ENCODE measurements at regions not wholly inside any gene's neighbourhood (a gene's known extent, or its start where the extent isn't known, plus 50 kb on each side); places are given as distances from the start of the nearest gene placed in this dataset.

GRCh38 chr18:61085036-61085435, 248.2 kb upstream of the CDH20 start:
- Mint-ChIP-seq H3K9me3 (ENCODE audit: unreplicated experiment) (no peaks in the 10 kb centered on the region), H3K4me1 (ENCODE audit: unreplicated experiment) (no peaks in the 10 kb centered on the region), H3K36me3 (ENCODE audit: low read depth, unreplicated experiment) (no peaks in the 10 kb centered on the region), H3K4me3 (ENCODE audit: unreplicated experiment) (no peak overlapping the region), H3K27ac (ENCODE audit: unreplicated experiment) (no peak overlapping the region), H3K27me3 (ENCODE audit: unreplicated experiment) (no peaks in the 10 kb centered on the region)
- TF ChIP-seq CTCF (IDR thresholded peaks at IDR 0.05; ENCODE audit: unreplicated experiment): no peak
- no peak for DNase-seq (ENCODE audit: low spot score)

GRCh38 chr18:61085761-61086160, 247.5 kb upstream of the CDH20 start:
- Mint-ChIP-seq H3K36me3 (ENCODE audit: low read depth, unreplicated experiment) (no peaks in the 10 kb centered on the region), H3K27ac (ENCODE audit: unreplicated experiment) (no peak overlapping the region), H3K4me1 (ENCODE audit: unreplicated experiment) (no peaks in the 10 kb centered on the region), H3K4me3 (ENCODE audit: unreplicated experiment) (no peak overlapping the region), H3K27me3 (ENCODE audit: unreplicated experiment) (no peaks in the 10 kb centered on the region), H3K9me3 (ENCODE audit: unreplicated experiment) (no peaks in the 10 kb centered on the region)
- DNase-seq (ENCODE audit: low spot score): no peak
- no peak for TF ChIP-seq CTCF (IDR thresholded peaks at IDR 0.05; ENCODE audit: unreplicated experiment)

- no peak for TF ChIP-seq CTCF (IDR thresholded peaks at IDR 0.05; ENCODE audit: unreplicated experiment)
- Mint-ChIP-seq H3K36me3 (ENCODE audit: low read depth, unreplicated experiment) (no peaks in the 10 kb centered on the region), H3K27me3 (ENCODE audit: unreplicated experiment) (no peaks in the 10 kb centered on the region)
Measured at GRCh38 chr18:61086657-61087056, 246.6 kb upstream of the CDH20 start.

GRCh38 chr18:61091379-61091778, 241.9 kb upstream of the CDH20 start:
- Mint-ChIP-seq H3K36me3 (ENCODE audit: low read depth, unreplicated experiment) (no peaks in the 10 kb centered on the region), H3K4me1 (ENCODE audit: unreplicated experiment) (no peaks in the 10 kb centered on the region), H3K9me3 (ENCODE audit: unreplicated experiment) (no peaks in the 10 kb centered on the region), H3K27me3 (ENCODE audit: unreplicated experiment) (no peaks in the 10 kb centered on the region), H3K27ac (ENCODE audit: unreplicated experiment) (no peak overlapping the region), H3K4me3 (ENCODE audit: unreplicated experiment) (no peak overlapping the region)
- DNase-seq (ENCODE audit: low spot score): no peak
- TF ChIP-seq CTCF (IDR thresholded peaks at IDR 0.05; ENCODE audit: unreplicated experiment): no peak

More at GRCh38 chr18:61086657-61087056, 246.6 kb upstream of the CDH20 start:
- H3K27ac Mint-ChIP-seq (ENCODE audit: unreplicated experiment): no peak overlapping the region
- no peaks in the 10 kb centered on the region for H3K9me3 Mint-ChIP-seq (ENCODE audit: unreplicated experiment)
- DNase-seq (ENCODE audit: low spot score): no peak
- no peaks in the 10 kb centered on the region for H3K4me1 Mint-ChIP-seq (ENCODE audit: unreplicated experiment)
- H3K4me3 Mint-ChIP-seq (ENCODE audit: unreplicated experiment): no peak overlapping the region

GRCh38 chr18:61093965-61094364, 239.3 kb upstream of the CDH20 start:
- Mint-ChIP-seq H3K27me3 (ENCODE audit: unreplicated experiment) (no peaks in the 10 kb centered on the region), H3K27ac (ENCODE audit: unreplicated experiment) (no peak overlapping the region), H3K4me1 (ENCODE audit: unreplicated experiment) (no peaks in the 10 kb centered on the region), H3K36me3 (ENCODE audit: low read depth, unreplicated experiment) (no peaks in the 10 kb centered on the region), H3K9me3 (ENCODE audit: unreplicated experiment) (no peaks in the 10 kb centered on the region), H3K4me3 (ENCODE audit: unreplicated experiment) (no peak overlapping the region)
- TF ChIP-seq CTCF (IDR thresholded peaks at IDR 0.05; ENCODE audit: unreplicated experiment): no peak
- DNase-seq (ENCODE audit: low spot score): no peak

Measured in endothelial cell (in vitro differentiated cells).